SK-N-SH (cell line): ENCODE measurements at regions not wholly inside any gene's neighbourhood (a gene's known extent, or its start where the extent isn't known, plus 50 kb on each side); places are given as distances from the start of the nearest gene placed in this dataset.

Experiments
- CTCF ChIA-PET: fragments of 300-600, 350-600 bp; formaldehyde crosslinking; extraction: SDS; loops from one replicate; lab custom pipeline; 2021; lab: Yijun Ruan, JAX
- POLR2A ChIA-PET: fragments of 350-600 bp; sonication (Branson Sonifier 250); formaldehyde crosslinking; extraction: SDS; loops from one replicate; lab custom pipeline; 2020; ENCODE audit warnings: antibody characterized with exemption, inconsistent platforms; lab: Yijun Ruan, JAX
- DNase-seq: peaks from one replicate; pipeline ENCODE4 v3.0.0; 2012
- H2AFZ ChIP-seq: fragments of 200-600 bp; sonication (generic); 2 replicates; pipeline ENCODE4 v1.8.1; 2016; ENCODE audit warnings: antibody characterized with exemption, mild to moderate bottlenecking, low read depth
- H3F3A ChIP-seq: fragments of 200-600 bp; sonication (generic); replicated peaks from 2 replicates; pipeline ENCODE3; 2016; ENCODE audit warnings: antibody characterized with exemption, mild to moderate bottlenecking; ENCODE audit not compliant: insufficient read depth
- H3K27ac ChIP-seq, 2 experiments: fragments of 200-500 bp in 1 of 2; fragments of 200-600 bp in 1 of 2; sonication (Bioruptor generic) in 1 of 2; sonication (generic), shearing (Covaris generic) in 1 of 2; 2 replicates each; pipeline versions ENCODE4 v1.5.1 to v1.6.1; 2014 to 2016; ENCODE audit warnings: low read depth in 2 of 2, inconsistent platforms in 1 of 2, low read length in 1 of 2, mild to moderate bottlenecking in 1 of 2, mixed read lengths in 1 of 2
- H3K27me3 ChIP-seq: fragments of 200-600 bp; sonication (generic), shearing (Covaris generic); 2 replicates; pipeline ENCODE4 v1.6.1; 2016; ENCODE audit warnings: mixed run types; ENCODE audit not compliant: insufficient read depth
- H3K36me3 ChIP-seq, 2 experiments: fragments of 200-500 bp in 1 of 2; fragments of 200-600 bp in 1 of 2; sonication (Bioruptor generic) in 1 of 2; sonication (generic) in 1 of 2; replicated peaks in 1 of 2; 2 replicates each; pipeline versions ENCODE3 to v1.5.1; 2014 to 2016; ENCODE audit warnings: low read length in 1 of 2, mild to moderate bottlenecking in 1 of 2; ENCODE audit not compliant: insufficient read depth in 2 of 2, control insufficient read depth in 1 of 2
- H3K4me1 ChIP-seq, 2 experiments: fragments of 200-500 bp in 1 of 2; fragments of 200-600 bp in 1 of 2; sonication (Bioruptor generic) in 1 of 2; sonication (generic), shearing (Covaris generic) in 1 of 2; 2 replicates each; pipeline versions ENCODE4 v1.5.1 to v1.6.1; 2014 to 2016; ENCODE audit warnings: low read depth in 1 of 2, low read length in 1 of 2, mixed run types in 1 of 2; ENCODE audit not compliant: insufficient read depth in 2 of 2, control insufficient read depth in 1 of 2
- H3K4me2 ChIP-seq: fragments of 200-600 bp; sonication (generic), shearing (Covaris generic); 2 replicates; pipeline ENCODE4 v1.6.1; 2017; ENCODE audit warnings: mixed run types
- H3K4me3 ChIP-seq, 2 experiments: fragments of 200-500 bp in 1 of 2; fragments of 200-600 bp in 1 of 2; sonication (Bioruptor generic) in 1 of 2; sonication (generic), shearing (Covaris generic) in 1 of 2; 2 replicates each; pipeline versions ENCODE4 v1.5.1 to v1.8.1; 2014 to 2016; ENCODE audit warnings: low read depth in 2 of 2, inconsistent platforms in 1 of 2, low read length in 1 of 2, mild to moderate bottlenecking in 1 of 2, mixed read lengths in 1 of 2, moderate library complexity in 1 of 2
- H3K79me2 ChIP-seq: fragments of 200-600 bp; sonication (generic); 2 replicates; pipeline ENCODE4 v1.8.1; 2017; ENCODE audit warnings: mild to moderate bottlenecking; ENCODE audit not compliant: insufficient read depth
- H3K9ac ChIP-seq: fragments of 200-600 bp; sonication (generic); 2 replicates; pipeline ENCODE4 v1.6.1; 2017; ENCODE audit warnings: mixed run types
- H3K9me2 ChIP-seq: fragments of 200-600 bp; sonication (generic); 2 replicates; pipeline ENCODE4 v1.6.1; 2017; ENCODE audit warnings: mixed run types
- H3K9me3 ChIP-seq: fragments of 200-600 bp; sonication (generic); 2 replicates; pipeline ENCODE4 v1.6.1; 2017; ENCODE audit warnings: mixed run types, mild to moderate bottlenecking, moderate library complexity
- H4K20me1 ChIP-seq: fragments of 200-600 bp; sonication (generic); 2 replicates; pipeline ENCODE4 v1.6.1; 2017; ENCODE audit warnings: mild to moderate bottlenecking, mixed run types; ENCODE audit not compliant: insufficient read depth
- CHD2 ChIP-seq: fragments of 150-350 bp; IDR thresholded peaks from 2 replicates; pipeline ENCODE4 v1.6.1; 2018; ENCODE audit warnings: low read length; ENCODE audit not compliant: partially characterized antibody
- EP300 ChIP-seq, 2 experiments: IDR thresholded peaks; 2 replicates each; pipeline versions ENCODE4 v1.4.0 to v1.6.1; 2012; ENCODE audit warnings: borderline replicate concordance in 1 of 2, low read depth in 1 of 2, low read length in 1 of 2
- FOXJ3 ChIP-seq: sonication (generic); formaldehyde crosslinking; IDR thresholded peaks from 2 replicates; pipeline ENCODE4 v1.5.1; 2020; ENCODE audit warnings: mild to moderate bottlenecking, missing genetic modification reagents
- FOXM1 ChIP-seq: IDR thresholded peaks from 2 replicates; pipeline ENCODE4 v1.4.0; 2012; ENCODE audit warnings: low read depth, mild to moderate bottlenecking
- GATA2 ChIP-seq: sonication (generic); formaldehyde crosslinking; IDR thresholded peaks from 2 replicates; pipeline ENCODE4 v1.5.0; 2020; ENCODE audit warnings: mild to moderate bottlenecking, missing genetic modification reagents
- IRF3 ChIP-seq: fragments of 150-350 bp; IDR thresholded peaks from 2 replicates; pipeline ENCODE4 v1.6.1; 2016; ENCODE audit warnings: mild to moderate bottlenecking, low read depth, low read length
- MEF2A ChIP-seq: IDR thresholded peaks from 2 replicates; pipeline ENCODE4 v1.4.0; 2012; ENCODE audit warnings: low read depth, borderline replicate concordance
- MXI1 ChIP-seq: IDR thresholded peaks from 2 replicates; pipeline ENCODE4 v1.6.1; 2012; ENCODE audit warnings: mild to moderate bottlenecking, low read depth, low read length, improper control_type of control experiment
- PBX3 ChIP-seq: IDR thresholded peaks from 2 replicates; pipeline ENCODE4; 2012
- POLR2AphosphoS5 ChIP-seq: IDR thresholded peaks from 2 replicates; pipeline ENCODE4 v1.6.1; 2012; ENCODE audit warnings: low read depth, low read length
- RAD21 ChIP-seq: IDR thresholded peaks from 2 replicates; pipeline ENCODE4 v1.6.1; 2012; ENCODE audit warnings: mild to moderate bottlenecking, low read length
- RCOR1 ChIP-seq: fragments of 150-350 bp; IDR thresholded peaks from 2 replicates; pipeline ENCODE4 v1.6.1; 2017; ENCODE audit warnings: antibody characterized with exemption, low read length
- SIN3A ChIP-seq: IDR thresholded peaks from 2 replicates; pipeline ENCODE4 v1.6.1; 2012; ENCODE audit warnings: low read depth, mild to moderate bottlenecking, low read length, moderate library complexity, borderline replicate concordance
- SMC3 ChIP-seq: IDR thresholded peaks from 2 replicates; pipeline ENCODE4 v1.6.1; 2012; ENCODE audit warnings: low read depth, low read length, improper control_type of control experiment
- TAF1 ChIP-seq: IDR thresholded peaks from 2 replicates; pipeline ENCODE4 v1.6.1; 2012; ENCODE audit warnings: low read depth, mild to moderate bottlenecking, low read length, moderate library complexity, borderline replicate concordance
- TCF12 ChIP-seq: IDR thresholded peaks from 2 replicates; pipeline ENCODE4 v1.4.0; 2012
- TEAD4 ChIP-seq: IDR thresholded peaks from 2 replicates; pipeline ENCODE4 v1.4.0; 2012; ENCODE audit warnings: mild to moderate bottlenecking, borderline replicate concordance; ENCODE audit not compliant: insufficient read depth
- WGBS: methylation state at CpG from one replicate; pipeline ENCODE4 v1.1.6; 2017; ENCODE audit warnings: low lambda C conversion rate; 5-methylcytosine and 5-hydroxymethylcytosine counted together
- TF ChIP-seq, protein P1 (sequence below): IDR thresholded peaks from 2 replicates; pipeline ENCODE4 v1.6.1; 2012; ENCODE audit warnings: mild to moderate bottlenecking, low read depth, low read length, moderate library complexity

DNA sequence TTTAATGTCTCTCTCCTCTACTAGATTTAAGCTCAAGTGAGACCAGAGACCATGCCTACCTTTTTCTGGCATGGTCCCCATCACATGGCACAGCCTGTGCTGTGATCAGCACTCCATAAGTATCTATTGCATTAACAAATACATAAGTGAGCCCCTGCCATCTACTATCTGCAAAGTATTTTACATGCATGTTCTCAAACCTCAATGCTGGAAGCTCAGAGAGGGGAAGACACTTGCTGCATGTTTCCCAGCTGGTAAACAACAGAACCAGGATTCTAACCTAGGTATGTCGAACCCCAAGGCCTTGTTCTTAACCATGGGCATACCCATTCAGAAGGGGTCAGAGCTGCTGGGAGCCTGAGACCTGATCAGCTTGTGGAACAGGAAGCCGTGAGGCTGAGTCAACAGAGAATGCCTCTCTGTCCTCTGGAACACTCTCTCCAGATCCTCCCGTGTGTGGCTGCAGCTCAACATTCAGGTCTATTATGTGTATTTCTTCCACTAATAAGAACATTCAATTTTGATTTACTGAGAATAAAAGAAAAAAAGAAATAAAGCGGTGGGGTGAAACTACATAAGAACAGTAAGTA lies 232.5 kb upstream of the MSX2 start:
- POLR2A ChIA-PET = no interaction called here
- H4K20me1 ChIP-seq = no peaks in the 10 kb centered on the region
- no peak overlapping the region for H3K9ac ChIP-seq
- 56% methylated on average over 4 of the region's 4 CpGs for WGBS
- peaks cover 0 to 27% of the 10 kb centered on the region in 2 experiments; a peak in 2 of 4 replicates for H3K4me1 ChIP-seq
- no peaks in the 10 kb centered on the region for H3K9me3 ChIP-seq
- no peak for DNase-seq
- no peak overlapping the region for H3K4me2 ChIP-seq
- TF ChIP-seq SIN3A (no peak), MXI1 (no peak), RCOR1 (no peak), POLR2AphosphoS5 (no peak), GATA2 (CRISPR knock-in tag) (no peak), TAF1 (no peak), SMC3 (no peak)
- TF ChIP-seq, all 33 proteins: peak for 0
- H3K27ac ChIP-seq = no peak overlapping the region
- CTCF ChIA-PET = no interaction called here
- H3K79me2 ChIP-seq = no peaks in the 10 kb centered on the region
- no peaks in the 10 kb centered on the region for H3K27me3 ChIP-seq
- no peak overlapping the region for H3K4me3 ChIP-seq
- H3F3A ChIP-seq = no peaks in the 10 kb centered on the region
- H3K9me2 ChIP-seq = no peaks in the 10 kb centered on the region
- H3K36me3 ChIP-seq = no peaks in the 10 kb centered on the region
- no peak overlapping the region for H2AFZ ChIP-seq

- Histone ChIP-seq H3K9ac (no peak overlapping the region), H3K27ac (peak overlapping the region in 1 of 2 experiments; percentile 92; a peak in 2 of 4 replicates), H3F3A (peaks cover 3% of the 10 kb centered on the region), H4K20me1 (no peaks in the 10 kb centered on the region), H3K4me2 (no peak overlapping the region), H3K9me2 (no peaks in the 10 kb centered on the region), H2AFZ (no peak overlapping the region), H3K9me3 (no peaks in the 10 kb centered on the region), H3K4me3 (no peak overlapping the region), H3K4me1 (peaks cover 0 to 27% of the 10 kb centered on the region in 2 experiments; a peak in 2 of 4 replicates), H3K27me3 (no peaks in the 10 kb centered on the region), H3K36me3 (no peaks in the 10 kb centered on the region), H3K79me2 (no peaks in the 10 kb centered on the region)
- 23% methylated on average over 7 of the region's 7 CpGs for WGBS
- peak; percentile 65 for DNase-seq
- ChIA-PET CTCF (interaction anchor here (0.6 to 1.2 kb wide), 4 partner anchors 67 to 188 kb away, joined by 3 to 5 read pairs (median 3); no protein-coding TSS in a partner anchor), POLR2A (interaction anchor here (1.1 kb wide), 1 partner anchor 231 kb away, joined by 3 read pairs; the partner anchor contains the start of gene MSX2)
- TF ChIP-seq FOXJ3 = 0 out of 2 replicates have a peak, but pooled peaks have one; percentile 32
- TF ChIP-seq GATA2 (CRISPR knock-in tag) = peak; percentile 85
- no peak for TF ChIP-seq FOXM1
- TF ChIP-seq IRF3 = no peak
- no peak for TF ChIP-seq SMC3
- 0 out of 2 replicates have a peak, but pooled peaks have one; percentile 37 for TF ChIP-seq TEAD4
- no peak for TF ChIP-seq MEF2A
- TF ChIP-seq CHD2 = peak; percentile 22
- peak; percentile 27; the same call in 1 of the 2 replicates for TF ChIP-seq TCF12
- TF ChIP-seq RAD21 = 0 out of 2 replicates have a peak, but pooled peaks have one; percentile 4
- TF ChIP-seq RCOR1 = peak; percentile 57
- TF ChIP-seq MXI1 = no peak; the same call in 1 of the 2 replicates
- TF ChIP-seq PBX3 = no peak
- TF ChIP-seq, protein P1, sequence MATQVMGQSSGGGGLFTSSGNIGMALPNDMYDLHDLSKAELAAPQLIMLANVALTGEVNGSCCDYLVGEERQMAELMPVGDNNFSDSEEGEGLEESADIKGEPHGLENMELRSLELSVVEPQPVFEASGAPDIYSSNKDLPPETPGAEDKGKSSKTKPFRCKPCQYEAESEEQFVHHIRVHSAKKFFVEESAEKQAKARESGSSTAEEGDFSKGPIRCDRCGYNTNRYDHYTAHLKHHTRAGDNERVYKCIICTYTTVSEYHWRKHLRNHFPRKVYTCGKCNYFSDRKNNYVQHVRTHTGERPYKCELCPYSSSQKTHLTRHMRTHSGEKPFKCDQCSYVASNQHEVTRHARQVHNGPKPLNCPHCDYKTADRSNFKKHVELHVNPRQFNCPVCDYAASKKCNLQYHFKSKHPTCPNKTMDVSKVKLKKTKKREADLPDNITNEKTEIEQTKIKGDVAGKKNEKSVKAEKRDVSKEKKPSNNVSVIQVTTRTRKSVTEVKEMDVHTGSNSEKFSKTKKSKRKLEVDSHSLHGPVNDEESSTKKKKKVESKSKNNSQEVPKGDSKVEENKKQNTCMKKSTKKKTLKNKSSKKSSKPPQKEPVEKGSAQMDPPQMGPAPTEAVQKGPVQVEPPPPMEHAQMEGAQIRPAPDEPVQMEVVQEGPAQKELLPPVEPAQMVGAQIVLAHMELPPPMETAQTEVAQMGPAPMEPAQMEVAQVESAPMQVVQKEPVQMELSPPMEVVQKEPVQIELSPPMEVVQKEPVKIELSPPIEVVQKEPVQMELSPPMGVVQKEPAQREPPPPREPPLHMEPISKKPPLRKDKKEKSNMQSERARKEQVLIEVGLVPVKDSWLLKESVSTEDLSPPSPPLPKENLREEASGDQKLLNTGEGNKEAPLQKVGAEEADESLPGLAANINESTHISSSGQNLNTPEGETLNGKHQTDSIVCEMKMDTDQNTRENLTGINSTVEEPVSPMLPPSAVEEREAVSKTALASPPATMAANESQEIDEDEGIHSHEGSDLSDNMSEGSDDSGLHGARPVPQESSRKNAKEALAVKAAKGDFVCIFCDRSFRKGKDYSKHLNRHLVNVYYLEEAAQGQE = no peak
- peak in 1 of 2 experiments; percentile 85; a peak in 2 of 4 replicates for TF ChIP-seq EP300 (IDR thresholded peaks at IDR 0.05; ENCODE audit: borderline replicate concordance in 1 of 2, low read depth in 1 of 2, low read length in 1 of 2)
- no peak for TF ChIP-seq POLR2AphosphoS5
Measured at GRCh38 chr5:174493530-174493929, 230.9 kb upstream of the MSX2 start.
